HPDE6-E6E7 (cell line): ENCODE measurements at regions not wholly inside any gene's neighbourhood (a gene's known extent, or its start where the extent isn't known, plus 50 kb on each side); places are given as distances from the start of the nearest gene placed in this dataset.

ENCODE experiments used
- DNase-seq: peaks from one replicate; pipeline ENCODE4 v3.0.0; 2011; ENCODE audit warnings: missing footprints; ENCODE audit errors: extremely low spot score

- no peak for DNase-seq
Observed at GRCh38 chr5:60374409-60374808, 325.6 kb downstream of the DEPDC1B start.

GRCh38 chr5:60372786-60373185 lies 327.2 kb downstream of the DEPDC1B start:
- DNase-seq = no peak

GRCh38 chr5:60371065-60371464 lies 328.9 kb downstream of the DEPDC1B start:
- DNase-seq = no peak

- no peak for DNase-seq
Observed at GRCh38 chr5:60370508-60370907, 329.5 kb downstream of the DEPDC1B start.

- DNase-seq = no peak
Observed at GRCh38 chr5:60369391-60369790, 330.6 kb downstream of the DEPDC1B start.

- no peak for DNase-seq
Observed at GRCh38 chr5:60368100-60368499, 331.9 kb downstream of the DEPDC1B start.

GRCh38 chr5:60366489-60366888 lies 333.5 kb downstream of the DEPDC1B start:
- DNase-seq = no peak

- DNase-seq = no peak
Observed at GRCh38 chr5:60365001-60365400, 335.0 kb downstream of the DEPDC1B start.

GRCh38 chr5:60362158-60362557 lies 337.8 kb downstream of the DEPDC1B start:
- no peak for DNase-seq

GRCh38 chr5:60360355-60360754 lies 339.6 kb downstream of the DEPDC1B start:
- DNase-seq = no peak

- DNase-seq = no peak
Observed at GRCh38 chr5:60357302-60357701, 342.7 kb downstream of the DEPDC1B start.

- DNase-seq = no peak
Observed at GRCh38 chr5:60356745-60357144, 343.2 kb downstream of the DEPDC1B start.

- DNase-seq = no peak
Observed at GRCh38 chr5:60355181-60355580, 344.8 kb downstream of the DEPDC1B start.

- no peak for DNase-seq
Observed at GRCh38 chr5:60354311-60354710, 345.7 kb downstream of the DEPDC1B start.

- no peak for DNase-seq
Observed at GRCh38 chr5:60352992-60353599, 346.9 kb downstream of the DEPDC1B start.

- no peak for DNase-seq
Observed at GRCh38 chr5:60350794-60351193, 349.2 kb downstream of the DEPDC1B start.

- no peak for DNase-seq
Observed at GRCh38 chr5:60349891-60350415, 350.0 kb downstream of the DEPDC1B start.

GRCh38 chr5:60346393-60346792 lies 353.6 kb downstream of the DEPDC1B start:
- no peak for DNase-seq

GRCh38 chr5:60343102-60343501 lies 356.9 kb downstream of the DEPDC1B start:
- no peak for DNase-seq

GRCh38 chr5:60340965-60341471 lies 358.9 kb downstream of the DEPDC1B start:
- no peak for DNase-seq

- DNase-seq = no peak
Observed at GRCh38 chr5:60340326-60340725, 359.6 kb downstream of the DEPDC1B start.

GRCh38 chr5:60339691-60340201 lies 360.2 kb downstream of the DEPDC1B start:
- no peak for DNase-seq

GRCh38 chr5:60338846-60339245 lies 361.1 kb downstream of the DEPDC1B start:
- DNase-seq = no peak

- no peak for DNase-seq
Observed at GRCh38 chr5:60336491-60336890, 363.5 kb downstream of the DEPDC1B start.
